ENCODE measurements at regions not wholly inside any gene's neighbourhood (a gene's known extent, or its start where the extent isn't known, plus 50 kb on each side); places are given as distances from the start of the nearest gene placed in this dataset.

DNA sequence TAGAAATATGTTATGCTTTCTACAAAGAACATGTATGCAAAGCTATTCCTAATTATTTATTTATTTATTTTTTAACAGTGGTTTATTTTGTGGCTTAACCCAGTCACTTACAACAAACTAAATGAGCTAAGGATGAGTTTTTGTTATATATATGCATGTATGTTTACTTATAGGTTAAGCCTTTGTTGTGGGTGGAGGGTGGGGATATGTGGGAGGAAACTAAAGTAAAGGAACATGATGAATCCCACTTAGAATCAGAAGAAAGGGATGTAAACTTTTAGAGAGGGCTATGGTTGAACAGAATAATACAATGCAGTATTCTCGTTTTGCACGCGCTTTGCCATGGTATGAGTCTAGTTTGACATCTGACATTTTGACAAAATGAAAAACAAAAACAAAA is 321.0 kb upstream of the RUNX1 start:
- 92 to 94% methylated on average over 3 of the region's 3 CpGs for WGBS, 2 donors
- no peaks in the 10 kb centered on the region for H3K9me3 ChIP-seq
- no peaks in the 10 kb centered on the region for H3K4me1 ChIP-seq
- FAIRE-seq (no peak), DNase-seq (no peak), ATAC-seq (no peak)
- H3K27ac ChIP-seq = no peak overlapping the region
- intact Hi-C loops (cut with DNase I) = no loop called here
- H3K36me3 ChIP-seq = no peaks in the 10 kb centered on the region
- H3K27me3 ChIP-seq = no peaks in the 10 kb centered on the region
- TF ChIP-seq, protein P1, sequence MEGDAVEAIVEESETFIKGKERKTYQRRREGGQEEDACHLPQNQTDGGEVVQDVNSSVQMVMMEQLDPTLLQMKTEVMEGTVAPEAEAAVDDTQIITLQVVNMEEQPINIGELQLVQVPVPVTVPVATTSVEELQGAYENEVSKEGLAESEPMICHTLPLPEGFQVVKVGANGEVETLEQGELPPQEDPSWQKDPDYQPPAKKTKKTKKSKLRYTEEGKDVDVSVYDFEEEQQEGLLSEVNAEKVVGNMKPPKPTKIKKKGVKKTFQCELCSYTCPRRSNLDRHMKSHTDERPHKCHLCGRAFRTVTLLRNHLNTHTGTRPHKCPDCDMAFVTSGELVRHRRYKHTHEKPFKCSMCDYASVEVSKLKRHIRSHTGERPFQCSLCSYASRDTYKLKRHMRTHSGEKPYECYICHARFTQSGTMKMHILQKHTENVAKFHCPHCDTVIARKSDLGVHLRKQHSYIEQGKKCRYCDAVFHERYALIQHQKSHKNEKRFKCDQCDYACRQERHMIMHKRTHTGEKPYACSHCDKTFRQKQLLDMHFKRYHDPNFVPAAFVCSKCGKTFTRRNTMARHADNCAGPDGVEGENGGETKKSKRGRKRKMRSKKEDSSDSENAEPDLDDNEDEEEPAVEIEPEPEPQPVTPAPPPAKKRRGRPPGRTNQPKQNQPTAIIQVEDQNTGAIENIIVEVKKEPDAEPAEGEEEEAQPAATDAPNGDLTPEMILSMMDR (IDR thresholded peaks at IDR 0.05) = no peak
- H3K4me3 ChIP-seq = no peak overlapping the region

DNA sequence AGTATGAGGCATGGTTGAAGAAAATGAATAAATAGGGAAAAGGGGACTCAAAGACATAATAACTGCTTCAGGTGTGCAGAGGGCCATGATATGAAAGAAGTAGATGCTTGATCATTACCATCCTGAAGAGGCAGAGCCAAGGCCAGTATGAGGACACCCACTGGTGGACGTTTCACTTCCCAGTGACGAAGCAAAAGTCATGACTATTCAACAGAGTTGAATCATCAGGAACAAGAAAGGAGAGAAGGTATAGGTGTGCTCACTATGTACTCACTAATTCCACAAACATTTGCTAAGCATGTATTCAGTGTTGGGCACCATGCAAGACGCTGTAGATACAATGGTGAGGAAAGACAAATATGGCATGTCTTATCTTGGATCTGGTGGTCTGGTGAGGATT is 319.2 kb upstream of the RUNX1 start:
- Histone ChIP-seq H3K4me3 (no peak overlapping the region), H3K36me3 (no peaks in the 10 kb centered on the region), H3K27me3 (no peaks in the 10 kb centered on the region), H3K27ac (no peak overlapping the region), H3K9me3 (no peaks in the 10 kb centered on the region), H3K4me1 (no peaks in the 10 kb centered on the region)
- WGBS, 2 donors = 65 to 86% methylated on average over 3 of the region's 3 CpGs
- intact Hi-C loops (cut with DNase I) = no loop called here
- ATAC-seq = no peak
- DNase-seq = no peak
- no peak for FAIRE-seq
- TF ChIP-seq, protein P1 (IDR thresholded peaks at IDR 0.05) = no peak

DNA sequence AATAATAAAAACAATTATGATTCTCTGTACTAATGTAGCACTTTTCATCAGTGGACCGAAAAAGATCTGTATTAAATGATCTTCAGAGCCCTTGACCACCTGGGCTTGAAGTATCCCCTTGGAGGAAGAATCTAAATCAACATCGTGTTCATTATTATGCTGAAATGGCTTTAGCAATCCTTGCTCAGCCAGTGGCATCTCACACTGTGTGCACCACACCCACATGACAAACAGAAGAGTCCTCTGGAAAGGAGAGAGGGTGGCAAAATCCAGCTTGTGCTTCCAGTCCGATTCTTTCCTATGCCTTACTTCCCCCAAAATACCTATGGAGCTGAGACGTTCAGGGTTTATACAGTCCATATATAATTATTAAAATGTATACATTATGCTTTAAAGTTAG is 318.5 kb upstream of the RUNX1 start:
- Histone ChIP-seq H3K27me3 (no peaks in the 10 kb centered on the region), H3K4me1 (no peaks in the 10 kb centered on the region), H3K27ac (no peak overlapping the region), H3K4me3 (no peak overlapping the region), H3K36me3 (no peaks in the 10 kb centered on the region), H3K9me3 (no peaks in the 10 kb centered on the region)
- FAIRE-seq (no peak), ATAC-seq (no peak), DNase-seq (no peak)
- TF ChIP-seq, protein P1 (IDR thresholded peaks at IDR 0.05) = no peak
- intact Hi-C loops (cut with DNase I) = no loop called here
- WGBS, 2 donors = 56 to 60% methylated on average over 4 of the region's 4 CpGs

DNA sequence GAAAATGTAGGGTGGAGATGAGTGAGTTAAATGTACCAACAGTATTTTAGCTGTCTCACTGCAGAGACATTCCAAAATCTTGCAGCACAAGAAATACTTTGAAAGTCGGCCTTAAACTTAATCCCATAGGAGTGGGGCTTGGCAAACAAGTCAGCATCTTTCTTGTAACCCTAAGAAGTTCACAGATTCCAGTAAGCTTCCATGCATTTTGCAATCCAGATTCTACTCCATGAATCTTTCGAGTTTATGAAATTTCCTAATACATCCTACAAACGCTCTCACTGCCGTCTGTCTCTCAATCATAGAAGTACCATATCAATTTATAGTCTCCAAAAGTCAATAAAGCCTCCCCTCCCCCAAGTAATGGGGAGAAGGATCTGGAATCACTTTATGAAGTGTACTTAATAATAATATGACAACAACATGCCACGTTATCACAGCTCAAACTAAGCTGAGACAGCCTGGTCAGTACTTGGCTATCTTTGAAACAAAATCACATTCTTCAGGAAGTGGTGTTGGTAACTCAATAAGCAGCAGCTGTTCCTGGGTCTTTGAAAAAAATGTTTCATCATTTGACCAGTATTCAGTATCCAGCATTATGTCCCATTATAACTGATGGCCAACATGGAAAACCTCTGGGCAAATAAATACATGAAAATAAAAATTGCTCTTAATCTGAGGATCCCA is 317.4 kb upstream of the RUNX1 start:
- intact Hi-C loops (cut with DNase I) = no loop called here
- 63 to 64% methylated on average over 5 of the region's 5 CpGs for WGBS, 2 donors
- no peaks in the 10 kb centered on the region for H3K4me1 ChIP-seq
- ATAC-seq = peak in 3 of 4 donors; percentile 26 to 58 (median 27)
- TF ChIP-seq, protein P1 (IDR thresholded peaks at IDR 0.05) = no peak
- H3K9me3 ChIP-seq = no peaks in the 10 kb centered on the region
- H3K4me3 ChIP-seq = no peak overlapping the region
- FAIRE-seq = no peak
- H3K27me3 ChIP-seq = no peaks in the 10 kb centered on the region
- no peak for DNase-seq
- no peaks in the 10 kb centered on the region for H3K36me3 ChIP-seq
- no peak overlapping the region for H3K27ac ChIP-seq

DNA sequence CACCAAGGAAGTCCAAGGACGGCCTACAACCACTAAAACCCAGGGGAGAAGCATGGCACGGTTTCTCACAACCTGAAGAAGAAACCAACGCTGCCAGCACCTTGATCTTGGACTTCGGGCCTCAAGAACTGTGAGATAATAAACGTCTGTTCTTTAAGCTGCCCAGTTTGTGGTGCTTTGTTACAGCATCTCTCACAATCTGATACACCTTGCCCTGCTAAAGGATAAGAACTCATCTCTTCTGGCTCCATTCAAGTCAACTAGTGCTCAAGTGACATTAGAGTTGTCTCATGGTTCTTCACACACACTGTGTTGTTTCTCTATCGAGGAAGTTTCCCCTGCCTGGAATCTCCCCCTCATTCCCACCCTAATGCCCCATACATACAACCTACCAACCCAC is 314.4 kb upstream of the RUNX1 start:
- H3K27ac ChIP-seq = no peak overlapping the region

More for the DNA sequence above, 314.4 kb upstream of the RUNX1 start:
- WGBS, 2 donors = 78% methylated on average over 6 of the region's 6 CpGs
- TF ChIP-seq, protein P1 (IDR thresholded peaks at IDR 0.05) = no peak
- no peaks in the 10 kb centered on the region for H3K4me1 ChIP-seq
- FAIRE-seq (no peak), DNase-seq (no peak), ATAC-seq (no peak)
- no peak overlapping the region for H3K4me3 ChIP-seq
- H3K36me3 ChIP-seq = no peaks in the 10 kb centered on the region
- no peaks in the 10 kb centered on the region for H3K9me3 ChIP-seq
- intact Hi-C loops (cut with DNase I) = no loop called here
- no peaks in the 10 kb centered on the region for H3K27me3 ChIP-seq

Measured in pancreas (tissue), 10 donors.